ENCODE measurements at regions not wholly inside any gene's neighbourhood (a gene's known extent, or its start where the extent isn't known, plus 50 kb on each side); places are given as distances from the start of the nearest gene placed in this dataset.
"Not testable (repeated sequence)": the region's sequence is repeated elsewhere in the genome, so short reads cannot be mapped to it uniquely, and the experiment has no call there.

GRCh38 chr4:188578657-188579056 is 439.4 kb downstream of the TRIML1 start:
- DNase-seq = no peak

- no peak for DNase-seq
Observed at GRCh38 chr4:188596021-188596420, 456.8 kb downstream of the TRIML1 start.

GRCh38 chr4:188603646-188604045 is 464.4 kb downstream of the TRIML1 start:
- DNase-seq = no peak

GRCh38 chr4:188606635-188607034 is 467.4 kb downstream of the TRIML1 start:
- no peak for DNase-seq

- no peak for DNase-seq
Observed at GRCh38 chr4:188611143-188611542, 471.9 kb downstream of the TRIML1 start.

- no peak for DNase-seq
Observed at GRCh38 chr4:188612659-188613058, 473.4 kb downstream of the TRIML1 start.

GRCh38 chr4:188613976-188614375 is 474.7 kb downstream of the TRIML1 start:
- DNase-seq = no peak

- no peak for DNase-seq
Observed at GRCh38 chr4:188619456-188620149, 480.4 kb downstream of the TRIML1 start.

- DNase-seq = no peak
Observed at GRCh38 chr4:188620608-188621007, 481.4 kb downstream of the TRIML1 start.

GRCh38 chr4:188623314-188623854 is 484.1 kb downstream of the TRIML1 start:
- no peak for DNase-seq

- no peak for DNase-seq
Observed at GRCh38 chr4:188624370-188624769, 485.1 kb downstream of the TRIML1 start.

GRCh38 chr4:188627892-188628291 is 488.7 kb downstream of the TRIML1 start:
- DNase-seq = no peak

- DNase-seq = no peak
Observed at GRCh38 chr4:188639479-188640100, 500.3 kb downstream of the TRIML1 start.

GRCh38 chr4:188647820-188648370 is 508.7 kb downstream of the TRIML1 start:
- DNase-seq = no peak

- DNase-seq = no peak
Observed at GRCh38 chr4:188649635-188650034, 510.4 kb downstream of the TRIML1 start.

- no peak for DNase-seq
Observed at GRCh38 chr4:188650516-188650915, 511.3 kb downstream of the TRIML1 start.

GRCh38 chr4:188657365-188657764 is 518.1 kb downstream of the TRIML1 start:
- DNase-seq = no peak

GRCh38 chr4:188658958-188659522 is 519.8 kb downstream of the TRIML1 start:
- DNase-seq = no peak

- DNase-seq = no peak
Observed at GRCh38 chr4:188660796-188661195, 521.6 kb downstream of the TRIML1 start.

GRCh38 chr4:188661502-188661901 is 522.3 kb downstream of the TRIML1 start:
- no peak for DNase-seq

- no peak for DNase-seq
Observed at GRCh38 chr4:188663369-188663768, 524.1 kb downstream of the TRIML1 start.

- no peak for DNase-seq
Observed at GRCh38 chr4:188665491-188666457, 526.5 kb downstream of the TRIML1 start.

GRCh38 chr4:188678691-188679090 is 539.5 kb downstream of the TRIML1 start:
- DNase-seq = not testable (repeated sequence)

Measured in CD4-positive, alpha-beta T cell treated with Interleukin-15 for 1 hour (primary cell).